Ammon's horn (tissue), 1 donor: ENCODE measurements at regions not wholly inside any gene's neighbourhood (a gene's known extent, or its start where the extent isn't known, plus 50 kb on each side); places are given as distances from the start of the nearest gene placed in this dataset.
"Not testable (repeated sequence)": the region's sequence is repeated elsewhere in the genome, so short reads cannot be mapped to it uniquely, and the experiment has no call there.

ENCODE experiments used
- DNase-seq: peaks from one replicate; pipeline ENCODE4 v3.0.0-alpha.2; 2016; ENCODE audit warnings: low spot score

- DNase-seq: no peak
Measured at GRCh38 chr1:95614197-95614596, 380.2 kb downstream of the RWDD3 start.

- DNase-seq: no peak
Measured at GRCh38 chr1:95615421-95615820, 381.4 kb downstream of the RWDD3 start.

- no peak for DNase-seq
Measured at GRCh38 chr1:95620076-95620475, 386.1 kb downstream of the RWDD3 start.

- DNase-seq: peak; percentile 8
Measured at GRCh38 chr1:95622609-95623008, 388.6 kb downstream of the RWDD3 start.

- no peak for DNase-seq
Measured at GRCh38 chr1:95625224-95625623, 391.2 kb downstream of the RWDD3 start.

- DNase-seq: no peak
Measured at GRCh38 chr1:95627244-95627643, 393.2 kb downstream of the RWDD3 start.

- no peak for DNase-seq
Measured at GRCh38 chr1:95631695-95632094, 397.7 kb downstream of the RWDD3 start.

- peak; percentile 17 for DNase-seq
Measured at GRCh38 chr1:95635811-95636210, 401.8 kb downstream of the RWDD3 start.

- no peak for DNase-seq
Measured at GRCh38 chr1:95636897-95637296, 402.9 kb downstream of the RWDD3 start.

GRCh38 chr1:95640746-95641145 lies 406.7 kb downstream of the RWDD3 start:
- peak; percentile 21 for DNase-seq

GRCh38 chr1:95641386-95641785 lies 407.4 kb downstream of the RWDD3 start:
- no peak for DNase-seq

GRCh38 chr1:95642035-95642434 lies 408.0 kb downstream of the RWDD3 start:
- no peak for DNase-seq

- DNase-seq: no peak
Measured at GRCh38 chr1:95643071-95643470, 409.1 kb downstream of the RWDD3 start.

- DNase-seq: not testable (repeated sequence)
Measured at GRCh38 chr1:95645126-95645525, 411.1 kb downstream of the RWDD3 start.

- DNase-seq: no peak
Measured at GRCh38 chr1:95650631-95651030, 416.6 kb downstream of the RWDD3 start.

- no peak for DNase-seq
Measured at GRCh38 chr1:95652423-95652965, 418.5 kb downstream of the RWDD3 start.

- no peak for DNase-seq
Measured at GRCh38 chr1:95653618-95654017, 419.6 kb downstream of the RWDD3 start.

GRCh38 chr1:95655321-95656020 lies 421.5 kb downstream of the RWDD3 start:
- DNase-seq: peak; percentile 22

- DNase-seq: no peak
Measured at GRCh38 chr1:95657248-95657647, 423.2 kb downstream of the RWDD3 start.

GRCh38 chr1:95659166-95659565 lies 425.2 kb downstream of the RWDD3 start:
- no peak for DNase-seq

GRCh38 chr1:95659588-95659987 lies 425.6 kb downstream of the RWDD3 start:
- DNase-seq: no peak

- DNase-seq: no peak
Measured at GRCh38 chr1:95660736-95661135, 426.7 kb downstream of the RWDD3 start.

GRCh38 chr1:95663530-95663929 lies 429.5 kb downstream of the RWDD3 start:
- DNase-seq: not testable (repeated sequence)

- no peak for DNase-seq
Measured at GRCh38 chr1:95668165-95668564, 434.2 kb downstream of the RWDD3 start.
